H1 (cell line): ENCODE measurements at regions not wholly inside any gene's neighbourhood (a gene's known extent, or its start where the extent isn't known, plus 50 kb on each side); places are given as distances from the start of the nearest gene placed in this dataset.
A peak's percentile ranks its signal among the peaks of the same experiment; 100 is the strongest.
"Not testable (repeated sequence)": the region's sequence is repeated elsewhere in the genome, so short reads cannot be mapped to it uniquely, and the experiment has no call there.

Source experiments
- CTCF ChIA-PET: fragments of 300-600 bp; sonication (Branson Sonifier 250); formaldehyde crosslinking; loops from one replicate; lab custom pipeline; 2021; ENCODE audit not compliant: partially characterized antibody; lab: Charles Lee
- POLR2A ChIA-PET: fragments of 300-600 bp; sonication (Branson Sonifier 250); formaldehyde crosslinking; loops from one replicate; lab custom pipeline; 2021; ENCODE audit warnings: inconsistent platforms; ENCODE audit not compliant: partially characterized antibody; lab: Charles Lee
- DNase-seq, 2 experiments: peaks; one replicate each; pipeline versions ENCODE4 v3.0.0 to v3.0.0-alpha.2; 2010 to 2022; ENCODE audit warnings: low spot score in 2 of 2, low read depth in 1 of 2, mixed read lengths in 1 of 2
- FAIRE-seq: peaks from 2 replicates; lab custom pipeline; 2011; peaks lifted over from hg19 to GRCh38; lab: Jason Lieb, UNC
- H2AFZ ChIP-seq: 2 replicates; pipeline ENCODE4 v1.8.1; 2012; ENCODE audit warnings: low read length, inconsistent platforms
- H2AK5ac ChIP-seq: 2 replicates; pipeline ENCODE4 v1.6.1; 2013; ENCODE audit warnings: low read depth, low read length
- H2BK120ac ChIP-seq: replicated peaks from 2 replicates; pipeline ENCODE3; 2013; ENCODE audit warnings: low read depth, low read length, inconsistent platforms
- H2BK12ac ChIP-seq: 2 replicates; pipeline ENCODE4 v1.6.1; 2013; ENCODE audit warnings: low read depth, low read length
- H2BK15ac ChIP-seq: 2 replicates; pipeline ENCODE4 v1.6.1; 2013; ENCODE audit warnings: low read length
- H2BK20ac ChIP-seq: 2 replicates; pipeline ENCODE4 v1.6.1; 2013; ENCODE audit warnings: low read length
- H2BK5ac ChIP-seq: 2 replicates; pipeline ENCODE4 v1.6.1; 2013; ENCODE audit warnings: low read depth, low read length
- H3K14ac ChIP-seq: 2 replicates; pipeline ENCODE4 v1.6.1; 2013; ENCODE audit warnings: inconsistent platforms; ENCODE audit not compliant: insufficient read length
- H3K18ac ChIP-seq: 2 replicates; pipeline ENCODE4 v1.6.1; 2013; ENCODE audit warnings: low read length; ENCODE audit errors: extremely low read depth
- H3K23ac ChIP-seq: 2 replicates; pipeline ENCODE4 v1.6.1; 2013; ENCODE audit warnings: inconsistent platforms; ENCODE audit not compliant: insufficient read length
- H3K23me2 ChIP-seq: 2 replicates; pipeline ENCODE4 v1.6.1; 2013; ENCODE audit warnings: low read depth, low read length
- H3K27ac ChIP-seq: 2 replicates; pipeline ENCODE4 v1.6.1; 2011; ENCODE audit warnings: low read depth, low read length, inconsistent platforms
- H3K27me3 ChIP-seq, 4 experiments: replicated peaks in 1 of 4; 1 replicate in 1 of 4; 2 replicates in 3 of 4; pipeline versions ENCODE4 v1.6.1 to v1.8.1; 2011 to 2013; ENCODE audit warnings: low read length in 3 of 4, mild to moderate bottlenecking in 3 of 4, inconsistent platforms in 2 of 4, mixed read lengths in 2 of 4, moderate library complexity in 1 of 4; ENCODE audit not compliant: control insufficient read depth in 3 of 4, insufficient read depth in 3 of 4; ENCODE audit errors: extremely low read depth in 1 of 4
- H3K36me3 ChIP-seq, 4 experiments: 2 replicates each; pipeline versions ENCODE4 v1.6.1 to v1.8.1; 2011 to 2013; ENCODE audit warnings: mild to moderate bottlenecking in 4 of 4, low read length in 3 of 4, moderate library complexity in 2 of 4, control low read depth in 1 of 4, inconsistent platforms in 1 of 4; ENCODE audit not compliant: insufficient read depth in 4 of 4, control insufficient read depth in 2 of 4
- H3K4ac ChIP-seq: replicated peaks from 2 replicates; pipeline ENCODE3; 2013; ENCODE audit warnings: low read length, low read depth, mixed read lengths, inconsistent platforms; ENCODE audit not compliant: insufficient read length
- H3K4me1 ChIP-seq, 4 experiments: replicated peaks in 1 of 4; 1 replicate in 1 of 4; 2 replicates in 3 of 4; pipeline versions ENCODE4 v1.6.1 to v1.8.1; 2011 to 2013; ENCODE audit warnings: low read length in 3 of 4, inconsistent platforms in 2 of 4, mixed read lengths in 1 of 4; ENCODE audit not compliant: insufficient read depth in 4 of 4, control insufficient read depth in 3 of 4
- H3K4me2 ChIP-seq, 2 experiments: 2 replicates each; pipeline versions ENCODE4 v1.6.1 to v1.8.1; 2011 to 2013; ENCODE audit warnings: low read depth in 2 of 2, low read length in 2 of 2, control low read depth in 1 of 2, inconsistent platforms in 1 of 2, mild to moderate bottlenecking in 1 of 2; ENCODE audit not compliant: insufficient read depth in 1 of 2
- H3K4me3 ChIP-seq, 4 experiments: fragments of 200-600, 300-600 bp in 1 of 4; sonication (generic), shearing (Covaris generic), sonication (Bioruptor Twin) in 1 of 4; 2 replicates each; pipeline versions ENCODE4 v1.5.1 to v1.8.1; 2011 to 2016; ENCODE audit warnings: low read length in 4 of 4, low read depth in 3 of 4, control low read depth in 2 of 4, inconsistent platforms in 2 of 4, mild to moderate bottlenecking in 2 of 4, mixed read lengths in 1 of 4, moderate library complexity in 1 of 4; ENCODE audit not compliant: insufficient read depth in 2 of 4; ENCODE audit errors: extremely low read depth in 1 of 4
- H3K56ac ChIP-seq: replicated peaks from 2 replicates; pipeline ENCODE3; 2013; ENCODE audit warnings: low read depth, mild to moderate bottlenecking, mixed read lengths, low read length, inconsistent platforms; ENCODE audit not compliant: insufficient read length
- H3K79me1 ChIP-seq: 2 replicates; pipeline ENCODE4 v1.6.1; 2013; ENCODE audit warnings: low read depth, low read length, control low read depth
- H3K79me2 ChIP-seq, 2 experiments: 2 replicates each; pipeline versions ENCODE4 v1.6.1 to v1.8.1; 2012 to 2013; ENCODE audit warnings: low read length in 2 of 2, mild to moderate bottlenecking in 2 of 2, inconsistent platforms in 1 of 2; ENCODE audit not compliant: insufficient read depth in 2 of 2, control insufficient read depth in 1 of 2
- H3K9ac ChIP-seq, 4 experiments: replicated peaks in 1 of 4; 1 replicate in 1 of 4; 2 replicates in 3 of 4; pipeline versions ENCODE4 v1.6.1 to v1.8.1; 2011 to 2013; ENCODE audit warnings: low read depth in 3 of 4, low read length in 3 of 4, control low read depth in 2 of 4, mild to moderate bottlenecking in 2 of 4, moderate library complexity in 2 of 4, inconsistent platforms in 1 of 4; ENCODE audit errors: extremely low read depth in 1 of 4
- H3K9me3 ChIP-seq, 2 experiments: 2 replicates each; pipeline versions ENCODE4 v1.6.1 to v1.8.1; 2012 to 2013; ENCODE audit warnings: mild to moderate bottlenecking in 2 of 2, moderate library complexity in 2 of 2, control low read depth in 1 of 2, inconsistent platforms in 1 of 2, low read depth in 1 of 2, low read length in 1 of 2, mixed read lengths in 1 of 2; ENCODE audit not compliant: insufficient read depth in 2 of 2
- H4K20me1 ChIP-seq, 2 experiments: replicated peaks in 1 of 2; 2 replicates each; pipeline versions ENCODE3 to v1.8.1; 2011 to 2013; ENCODE audit warnings: inconsistent platforms in 2 of 2, low read length in 2 of 2, mild to moderate bottlenecking in 1 of 2; ENCODE audit not compliant: insufficient read depth in 2 of 2, control insufficient read depth in 1 of 2
- H4K5ac ChIP-seq: 2 replicates; pipeline ENCODE4 v1.6.1; 2013; ENCODE audit warnings: low read length, low read depth, mixed read lengths, inconsistent platforms; ENCODE audit not compliant: insufficient read length
- H4K8ac ChIP-seq: 2 replicates; pipeline ENCODE4 v1.8.0; 2013; ENCODE audit warnings: mild to moderate bottlenecking, moderate library complexity, low read length, inconsistent platforms; ENCODE audit not compliant: insufficient read depth; ENCODE audit errors: extremely low read depth
- H4K91ac ChIP-seq: replicated peaks from 2 replicates; pipeline ENCODE3; 2013; ENCODE audit warnings: low read length, mixed read lengths, inconsistent platforms; ENCODE audit not compliant: insufficient read length
- WGBS, 2 experiments: shearing (Covaris generic) in 1 of 2; methylation state at CpG; one replicate each; pipeline versions ENCODE4 v1.1.6 to v1.1.7; 2013 to 2015; ENCODE audit warnings: low lambda C conversion rate in 2 of 2, mixed read lengths in 2 of 2, inconsistent platforms in 1 of 2, low coverage in 1 of 2, missing lambda C conversion rate in 1 of 2; ENCODE audit not compliant: insufficient replicate concordance in 2 of 2, insufficient coverage in 1 of 2, insufficient read length in 1 of 2; ENCODE audit errors: extremely low coverage in 1 of 2, missing lambda C conversion rate in 1 of 2; 5-methylcytosine and 5-hydroxymethylcytosine counted together

DNA sequence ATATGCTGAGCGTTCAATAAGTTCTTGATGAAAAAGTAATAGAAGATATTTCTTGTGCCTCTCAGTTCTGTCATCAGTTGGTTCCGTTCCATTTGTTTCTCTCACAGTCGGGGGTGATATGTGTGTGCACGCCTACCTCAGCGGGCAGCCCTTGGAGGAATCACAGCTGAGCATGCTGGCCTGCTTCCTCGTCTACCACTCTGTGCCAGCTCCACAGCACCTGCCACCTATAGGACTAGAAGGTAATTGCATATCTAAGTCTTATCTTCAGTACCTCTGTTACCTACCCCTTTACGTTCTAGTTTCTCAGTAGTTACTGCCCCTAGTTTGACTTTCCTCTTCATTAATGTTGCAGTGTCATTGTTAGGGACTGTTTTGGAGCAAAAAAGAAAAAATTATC is 171.7 kb upstream of the PLGLB1 start:
- H4K8ac ChIP-seq, H2AFZ ChIP-seq: not testable (repeated sequence)

DNA sequence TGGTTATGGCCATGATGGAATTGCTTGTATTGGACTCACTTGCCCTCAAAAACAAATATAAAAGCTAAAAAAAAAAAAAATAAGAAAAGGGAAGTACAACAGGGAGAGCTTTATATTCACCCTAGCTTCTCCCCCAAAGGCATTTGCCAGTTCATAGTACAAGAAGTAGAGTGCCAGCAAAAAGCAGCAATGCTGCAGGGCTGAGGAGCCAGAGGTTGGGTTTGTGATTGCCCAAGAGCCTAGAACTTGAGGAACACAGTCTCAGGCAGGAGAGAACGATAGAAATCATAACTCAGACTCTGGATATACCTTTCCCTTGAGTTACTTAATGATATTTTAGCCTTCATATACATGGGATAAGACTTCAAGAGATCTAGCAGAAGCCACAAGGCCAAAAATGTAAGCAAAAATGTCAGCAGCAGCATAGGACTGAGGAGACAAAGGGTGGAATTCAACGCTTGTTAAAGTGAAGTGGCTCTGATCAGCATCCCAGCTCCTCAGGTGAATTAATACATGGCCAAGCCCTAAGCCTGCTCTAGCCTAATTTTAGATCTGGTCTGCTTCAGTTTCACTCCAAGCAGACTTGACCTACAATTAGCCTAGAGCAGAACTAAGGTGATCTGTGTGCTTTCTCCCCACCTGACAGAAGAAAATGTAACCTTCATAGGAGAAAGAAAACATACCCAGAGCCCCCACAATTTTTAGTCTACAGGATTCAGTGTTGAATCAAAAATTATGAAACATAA is 172.8 kb upstream of the PLGLB1 start:
- H3K4me3 ChIP-seq, H2BK120ac ChIP-seq, H2BK12ac ChIP-seq, H3K14ac ChIP-seq, H2BK15ac ChIP-seq, DNase-seq, H3K4me2 ChIP-seq, H3K56ac ChIP-seq, H4K91ac ChIP-seq, H2AFZ ChIP-seq, H3K9ac ChIP-seq, POLR2A ChIA-PET, H3K36me3 ChIP-seq, H4K20me1 ChIP-seq, H3K4ac ChIP-seq, H3K27me3 ChIP-seq, H3K9me3 ChIP-seq, CTCF ChIA-PET, H3K18ac ChIP-seq, H4K5ac ChIP-seq, H2BK20ac ChIP-seq, H3K79me1 ChIP-seq, H3K23ac ChIP-seq, H3K4me1 ChIP-seq, H3K23me2 ChIP-seq, H4K8ac ChIP-seq, H3K79me2 ChIP-seq, H3K27ac ChIP-seq, H2AK5ac ChIP-seq, H2BK5ac ChIP-seq: not testable (repeated sequence)
- 50% methylated on average over 1 of the region's 2 CpGs; no CpG with 5 or more reads in 1 of the 2 experiments for WGBS, 2 experiments
- FAIRE-seq: peak; percentile 73

More for the DNA sequence above, 171.7 kb upstream of the PLGLB1 start:
- H4K20me1 ChIP-seq, POLR2A ChIA-PET, H3K23me2 ChIP-seq, H2BK20ac ChIP-seq, H3K4me2 ChIP-seq, H3K4me3 ChIP-seq, H2AK5ac ChIP-seq, H3K27ac ChIP-seq, DNase-seq, H3K27me3 ChIP-seq, H2BK15ac ChIP-seq, H3K56ac ChIP-seq, H3K36me3 ChIP-seq, H2BK5ac ChIP-seq, H3K9me3 ChIP-seq, H3K14ac ChIP-seq, CTCF ChIA-PET, H3K23ac ChIP-seq, H3K4me1 ChIP-seq, H3K79me2 ChIP-seq, H3K79me1 ChIP-seq, H3K4ac ChIP-seq, H3K9ac ChIP-seq, H4K5ac ChIP-seq, H3K18ac ChIP-seq, H4K91ac ChIP-seq, H2BK120ac ChIP-seq, H2BK12ac ChIP-seq: not testable (repeated sequence)
- FAIRE-seq: peak; percentile 7
- 47% methylated on average over 1 of the region's 7 CpGs; no CpG with 5 or more reads in 1 of the 2 experiments for WGBS, 2 experiments
